AG09309 (cell line): ENCODE measurements at regions not wholly inside any gene's neighbourhood (a gene's known extent, or its start where the extent isn't known, plus 50 kb on each side); places are given as distances from the start of the nearest gene placed in this dataset.
"Not testable (repeated sequence)": the region's sequence is repeated elsewhere in the genome, so short reads cannot be mapped to it uniquely, and the experiment has no call there.

Source experiments
- DNase-seq: peaks from one replicate; pipeline ENCODE4 v3.0.0-alpha.2; 2010; ENCODE audit warnings: low read depth
- H3K4me3 ChIP-seq: 2 replicates; pipeline ENCODE4 v1.5.1; 2011; ENCODE audit warnings: mild to moderate bottlenecking, low read depth, low read length, moderate library complexity; ENCODE audit not compliant: control insufficient read depth
- TF ChIP-seq, protein P1 (sequence below): IDR thresholded peaks from 2 replicates; pipeline ENCODE4 v1.5.1; 2011; ENCODE audit warnings: mild to moderate bottlenecking, low read depth, low read length, inconsistent platforms; ENCODE audit not compliant: insufficient read depth, control insufficient read depth; ENCODE audit errors: missing control alignments

DNA sequence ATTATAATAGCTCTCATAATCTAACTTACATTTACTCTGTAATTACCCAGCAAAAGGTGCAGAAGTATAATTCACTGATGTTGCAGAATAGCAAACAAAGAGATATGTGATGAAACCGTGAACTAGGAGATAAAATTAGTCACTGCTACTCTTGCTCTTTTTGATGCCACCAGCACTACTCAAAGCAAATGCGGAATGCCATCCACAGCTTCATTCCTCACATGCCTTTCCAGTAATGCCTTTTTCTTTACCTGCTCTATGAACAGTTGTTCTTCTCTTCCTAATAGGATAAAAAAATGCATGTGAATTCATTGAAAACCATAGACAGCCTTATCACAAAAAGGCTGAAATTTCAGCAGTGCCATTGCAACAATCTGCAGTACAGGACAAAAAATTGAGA is 1129.5 kb downstream of the DIAPH3 start:
- H3K4me3 ChIP-seq: no peak overlapping the region
- TF ChIP-seq, protein P1, sequence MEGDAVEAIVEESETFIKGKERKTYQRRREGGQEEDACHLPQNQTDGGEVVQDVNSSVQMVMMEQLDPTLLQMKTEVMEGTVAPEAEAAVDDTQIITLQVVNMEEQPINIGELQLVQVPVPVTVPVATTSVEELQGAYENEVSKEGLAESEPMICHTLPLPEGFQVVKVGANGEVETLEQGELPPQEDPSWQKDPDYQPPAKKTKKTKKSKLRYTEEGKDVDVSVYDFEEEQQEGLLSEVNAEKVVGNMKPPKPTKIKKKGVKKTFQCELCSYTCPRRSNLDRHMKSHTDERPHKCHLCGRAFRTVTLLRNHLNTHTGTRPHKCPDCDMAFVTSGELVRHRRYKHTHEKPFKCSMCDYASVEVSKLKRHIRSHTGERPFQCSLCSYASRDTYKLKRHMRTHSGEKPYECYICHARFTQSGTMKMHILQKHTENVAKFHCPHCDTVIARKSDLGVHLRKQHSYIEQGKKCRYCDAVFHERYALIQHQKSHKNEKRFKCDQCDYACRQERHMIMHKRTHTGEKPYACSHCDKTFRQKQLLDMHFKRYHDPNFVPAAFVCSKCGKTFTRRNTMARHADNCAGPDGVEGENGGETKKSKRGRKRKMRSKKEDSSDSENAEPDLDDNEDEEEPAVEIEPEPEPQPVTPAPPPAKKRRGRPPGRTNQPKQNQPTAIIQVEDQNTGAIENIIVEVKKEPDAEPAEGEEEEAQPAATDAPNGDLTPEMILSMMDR: no peak
- DNase-seq: no peak

- TF ChIP-seq, protein P1: no peak
- no peak for DNase-seq
- no peak overlapping the region for H3K4me3 ChIP-seq
Measured at GRCh38 chr13:59038824-59039223, 1124.9 kb downstream of the DIAPH3 start.

- DNase-seq: no peak
- TF ChIP-seq, protein P1: no peak
- no peak overlapping the region for H3K4me3 ChIP-seq
Measured at GRCh38 chr13:59043016-59043415, 1120.7 kb downstream of the DIAPH3 start.

GRCh38 chr13:59047546-59047945 is 1116.2 kb downstream of the DIAPH3 start:
- H3K4me3 ChIP-seq: no peak overlapping the region
- TF ChIP-seq, protein P1: no peak
- DNase-seq: no peak

- TF ChIP-seq, protein P1: no peak
- H3K4me3 ChIP-seq: no peak overlapping the region
- DNase-seq: no peak
Measured at GRCh38 chr13:59061621-59062020, 1102.1 kb downstream of the DIAPH3 start.

DNA sequence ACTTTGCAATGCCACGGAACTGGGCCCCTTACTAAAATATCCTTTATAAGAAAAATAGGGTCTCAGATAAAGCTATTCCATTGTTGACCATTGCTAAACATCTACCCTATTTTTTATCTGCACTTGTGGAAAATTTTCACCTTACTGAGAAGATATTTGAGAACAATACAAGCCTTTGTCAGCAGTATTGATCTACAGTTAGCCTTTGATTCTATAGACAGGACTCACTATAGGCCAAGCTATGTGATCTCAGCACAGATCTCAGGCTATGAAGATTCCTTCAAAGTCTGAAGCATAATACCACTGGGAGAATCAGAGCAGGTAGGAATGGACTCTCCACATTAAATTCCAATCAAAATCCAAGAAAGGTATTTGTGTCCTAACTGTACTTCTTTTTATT is 1099.7 kb downstream of the DIAPH3 start:
- no peak for DNase-seq
- no peak overlapping the region for H3K4me3 ChIP-seq
- TF ChIP-seq, protein P1: no peak

DNA sequence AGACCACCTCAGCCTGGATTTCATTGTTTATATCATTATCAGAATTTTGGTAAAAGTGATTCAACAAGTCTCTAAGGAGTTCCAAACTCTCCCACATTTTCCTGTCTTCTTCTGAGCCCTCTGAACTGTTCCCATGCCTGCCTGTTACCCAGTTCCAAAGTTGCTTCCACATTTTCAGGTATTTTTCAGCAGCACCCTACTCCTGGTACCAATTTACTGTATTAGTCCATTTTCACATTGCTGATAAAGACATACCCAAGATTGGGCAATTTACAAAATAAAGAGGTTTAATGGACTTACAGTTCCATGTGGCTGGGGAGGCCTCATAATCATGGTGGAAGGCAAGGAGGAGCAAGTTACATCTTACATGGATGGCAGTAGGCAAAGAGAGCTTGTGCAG is 1087.3 kb downstream of the DIAPH3 start:
- H3K4me3 ChIP-seq, DNase-seq: not testable (repeated sequence)

DNA sequence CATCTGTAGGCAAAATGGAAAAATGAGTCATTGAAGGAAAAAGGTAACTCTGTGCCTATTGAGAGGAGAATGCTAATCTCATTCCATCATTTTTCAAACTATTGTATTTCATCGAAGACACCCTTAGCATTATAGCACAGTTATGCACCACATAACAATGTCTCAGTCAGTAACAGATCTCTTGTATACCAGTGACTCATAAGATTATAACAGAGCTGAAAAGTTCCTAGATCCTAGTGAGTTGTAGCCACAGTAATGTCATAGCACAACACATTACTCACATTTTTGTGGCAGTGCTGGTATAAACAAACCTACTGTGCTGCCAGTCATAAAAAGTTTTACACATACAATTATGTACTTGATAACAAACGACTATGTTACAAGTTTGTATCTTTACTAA is 1077.6 kb downstream of the DIAPH3 start:
- TF ChIP-seq, protein P1: no peak
- no peak for DNase-seq
- no peak overlapping the region for H3K4me3 ChIP-seq
